GM12872 (cell line): ENCODE measurements at regions not wholly inside any gene's neighbourhood (a gene's known extent, or its start where the extent isn't known, plus 50 kb on each side); places are given as distances from the start of the nearest gene placed in this dataset.

Source experiments
- TF ChIP-seq, protein P1 (sequence below): IDR thresholded peaks from 3 replicates; pipeline ENCODE4 v1.5.1; 2011; ENCODE audit warnings: low read depth, mild to moderate bottlenecking, low read length, moderate library complexity; ENCODE audit not compliant: insufficient read depth

DNA sequence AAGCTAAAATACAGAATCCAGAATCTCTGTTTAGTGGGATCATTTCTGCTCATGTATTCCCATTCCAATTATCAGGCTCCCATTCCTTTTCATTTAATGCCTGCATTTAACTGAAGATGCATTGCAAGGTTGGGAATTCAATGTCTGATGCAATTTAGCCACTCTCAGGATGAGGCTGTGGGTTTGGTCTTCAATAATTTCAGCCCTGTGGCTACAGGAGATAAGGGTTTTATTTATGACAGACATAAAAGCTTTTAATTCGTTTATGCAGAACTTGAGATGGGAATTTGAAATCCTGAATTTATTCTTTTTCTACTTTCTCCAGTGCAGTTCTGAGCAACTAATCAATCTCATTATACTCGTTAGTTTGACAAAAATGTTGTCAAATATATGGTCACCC lies 1225.9 kb downstream of the PCDH18 start:
- TF ChIP-seq, protein P1, sequence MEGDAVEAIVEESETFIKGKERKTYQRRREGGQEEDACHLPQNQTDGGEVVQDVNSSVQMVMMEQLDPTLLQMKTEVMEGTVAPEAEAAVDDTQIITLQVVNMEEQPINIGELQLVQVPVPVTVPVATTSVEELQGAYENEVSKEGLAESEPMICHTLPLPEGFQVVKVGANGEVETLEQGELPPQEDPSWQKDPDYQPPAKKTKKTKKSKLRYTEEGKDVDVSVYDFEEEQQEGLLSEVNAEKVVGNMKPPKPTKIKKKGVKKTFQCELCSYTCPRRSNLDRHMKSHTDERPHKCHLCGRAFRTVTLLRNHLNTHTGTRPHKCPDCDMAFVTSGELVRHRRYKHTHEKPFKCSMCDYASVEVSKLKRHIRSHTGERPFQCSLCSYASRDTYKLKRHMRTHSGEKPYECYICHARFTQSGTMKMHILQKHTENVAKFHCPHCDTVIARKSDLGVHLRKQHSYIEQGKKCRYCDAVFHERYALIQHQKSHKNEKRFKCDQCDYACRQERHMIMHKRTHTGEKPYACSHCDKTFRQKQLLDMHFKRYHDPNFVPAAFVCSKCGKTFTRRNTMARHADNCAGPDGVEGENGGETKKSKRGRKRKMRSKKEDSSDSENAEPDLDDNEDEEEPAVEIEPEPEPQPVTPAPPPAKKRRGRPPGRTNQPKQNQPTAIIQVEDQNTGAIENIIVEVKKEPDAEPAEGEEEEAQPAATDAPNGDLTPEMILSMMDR = no peak

DNA sequence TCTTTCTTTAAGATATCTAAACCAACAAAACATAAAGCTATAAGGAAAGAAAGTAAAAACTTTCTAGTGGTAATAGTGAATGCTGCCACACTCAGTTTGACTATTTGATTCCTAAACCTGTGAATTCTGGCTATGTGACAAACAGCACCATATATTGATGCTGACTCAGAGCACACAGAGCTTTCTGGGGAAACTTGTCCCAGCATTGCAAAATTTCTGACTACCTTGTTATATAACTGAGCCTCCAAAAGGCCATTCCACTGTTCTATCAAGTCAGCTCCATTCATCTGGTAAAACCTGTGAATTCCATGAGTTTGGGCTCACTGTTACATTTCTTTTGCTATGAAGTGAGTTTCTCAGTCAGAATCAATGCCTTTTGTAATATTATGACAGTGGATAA lies 1229.7 kb downstream of the PCDH18 start:
- TF ChIP-seq, protein P1 = no peak

DNA sequence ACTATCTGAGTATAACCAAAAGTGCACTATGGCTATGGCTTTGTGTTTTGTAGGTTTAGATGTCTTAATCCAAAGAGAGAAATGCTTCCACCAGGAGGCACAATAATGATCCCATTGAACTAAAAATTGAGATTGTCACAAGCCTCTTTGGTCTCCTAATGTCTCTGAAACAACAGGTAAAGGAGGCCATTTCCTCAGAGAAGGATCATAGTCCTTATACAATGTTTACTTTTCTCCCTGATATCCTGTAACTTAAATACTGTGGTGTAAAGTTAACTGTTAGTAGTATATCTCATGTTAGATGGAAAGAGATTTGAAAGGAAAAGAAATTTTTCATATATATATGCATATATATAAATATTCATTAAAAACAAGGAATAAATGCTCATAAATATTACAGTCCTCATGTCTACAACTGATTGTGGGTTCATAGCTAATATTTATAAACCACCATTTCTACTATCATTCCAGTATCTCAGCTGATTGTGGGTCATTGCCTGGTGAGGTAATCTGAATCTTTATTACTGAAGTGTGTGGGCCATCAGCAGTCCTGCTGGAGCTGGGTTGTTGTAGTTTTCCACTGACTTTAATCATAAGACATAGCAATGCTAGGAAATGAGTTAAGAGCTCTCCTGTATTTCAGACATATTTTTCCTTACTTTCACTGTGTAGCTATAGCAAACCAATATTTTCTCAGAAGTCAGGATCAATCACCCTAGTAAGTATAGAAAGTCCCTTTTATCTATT lies 1230.4 kb downstream of the PCDH18 start:
- TF ChIP-seq, protein P1 = no peak

DNA sequence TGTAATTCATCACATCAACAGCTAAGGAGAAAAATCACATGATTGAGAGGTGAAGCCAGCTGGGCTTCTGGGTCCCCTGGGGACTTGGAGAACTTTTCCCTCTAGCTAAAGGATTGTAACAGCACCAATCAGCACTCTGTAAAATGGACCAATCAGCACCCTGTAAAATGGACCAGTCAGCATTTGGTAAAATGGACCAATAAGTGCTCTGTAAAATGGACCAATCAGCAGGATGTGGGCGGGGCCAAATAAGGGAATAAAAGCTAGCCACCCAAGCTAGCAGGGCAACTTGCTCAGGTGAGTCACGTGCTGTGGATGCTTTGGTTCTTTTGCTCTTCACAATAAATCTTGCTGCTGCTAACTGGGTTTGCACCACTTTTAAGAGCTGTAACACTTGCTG lies 1248.3 kb downstream of the PCDH18 start:
- TF ChIP-seq, protein P1 = no peak

DNA sequence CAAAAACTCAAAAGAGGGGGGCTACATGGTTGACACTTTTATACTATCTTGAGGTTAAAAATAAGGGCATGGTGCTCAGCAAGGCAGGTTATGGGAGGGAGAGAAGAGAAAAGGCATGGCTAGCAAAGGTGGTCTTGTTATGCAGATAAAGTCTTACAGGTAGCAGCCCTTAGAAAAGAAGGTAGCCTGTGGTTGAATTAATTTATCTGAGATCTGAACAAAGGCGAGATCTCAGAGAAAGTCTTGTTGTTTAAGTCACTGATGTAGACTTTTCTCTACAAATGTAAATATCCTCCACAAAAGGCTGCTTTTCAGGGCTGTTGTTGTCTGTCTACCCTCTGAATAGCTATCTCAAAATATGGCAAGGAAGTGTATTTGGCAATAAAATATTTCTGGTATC lies 1250.4 kb downstream of the PCDH18 start:
- TF ChIP-seq, protein P1 = no peak

DNA sequence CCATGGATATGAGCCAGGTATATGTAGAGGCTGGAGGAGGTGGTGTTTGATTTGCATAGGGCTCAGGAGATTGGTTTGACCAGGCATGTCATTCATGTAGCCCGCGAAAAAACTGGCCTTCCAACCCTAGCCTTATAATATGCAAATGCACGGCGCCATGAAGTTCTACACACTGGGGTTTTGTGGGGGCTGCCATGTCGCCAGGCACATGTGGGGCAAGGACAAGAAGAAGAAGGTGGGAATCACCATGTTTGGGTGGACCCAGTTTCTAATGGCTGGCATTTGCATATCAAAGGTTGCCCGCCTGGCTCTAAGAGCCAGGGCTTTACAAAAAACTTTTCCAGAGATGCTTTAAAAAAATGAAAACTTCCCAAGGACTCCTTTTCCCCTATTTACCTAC lies 1251.0 kb downstream of the PCDH18 start:
- TF ChIP-seq, protein P1 = no peak

DNA sequence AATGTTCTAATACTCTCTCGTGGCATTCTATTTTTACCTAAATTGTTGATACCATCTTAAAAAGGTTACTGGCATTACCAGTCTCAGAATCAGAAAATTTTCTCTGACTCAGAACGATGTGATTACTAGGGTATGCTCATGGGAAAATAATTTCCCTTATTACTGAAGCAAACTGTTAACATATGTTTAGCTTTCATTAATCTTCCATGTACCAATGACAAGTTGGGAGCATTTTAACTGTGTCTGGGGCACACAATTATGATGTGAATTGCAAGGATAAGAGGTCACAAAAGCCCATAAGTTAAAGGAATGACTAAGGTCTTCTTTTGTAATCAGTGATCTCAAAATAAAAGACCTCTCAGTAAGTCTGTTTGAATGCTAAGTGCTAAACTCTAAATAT lies 1254.6 kb downstream of the PCDH18 start:
- TF ChIP-seq, protein P1 = no peak
